Mucosa of descending colon (tissue), 3 donors: ENCODE measurements at regions not wholly inside any gene's neighbourhood (a gene's known extent, or its start where the extent isn't known, plus 50 kb on each side); places are given as distances from the start of the nearest gene placed in this dataset.

ENCODE experiments used
- ATAC-seq: fragments of 200-7000 bp; cut with Tn5 transposase; one replicate; pipeline ENCODE4 v1.9.1; 2020; ENCODE audit warnings: mild to moderate bottlenecking, moderate library complexity
- DNase-seq, 3 donors: peaks; one replicate each; pipeline ENCODE4 v3.0.0-alpha.2; 2020
- H3K36me3 ChIP-seq: fragments of 200-600 bp; one replicate; pipeline ENCODE4 v1.8.0; 2021; ENCODE audit warnings: low read depth, mild to moderate bottlenecking
- H3K4me1 ChIP-seq: fragments of 200-600 bp; one replicate; pipeline ENCODE4 v1.8.0; 2021; ENCODE audit warnings: low read depth, mild to moderate bottlenecking
- H3K4me3 ChIP-seq: fragments of 200-600 bp; one replicate; pipeline ENCODE4 v1.8.0; 2021; ENCODE audit warnings: mild to moderate bottlenecking
- H3K9me3 ChIP-seq: fragments of 200-600 bp; one replicate; pipeline ENCODE4 v1.8.0; 2021; ENCODE audit warnings: mild to moderate bottlenecking
- CTCF ChIP-seq: fragments of 200-600 bp; IDR thresholded peaks from one replicate; pipeline ENCODE4 v1.8.0; 2022; ENCODE audit warnings: antibody characterized with exemption, mild to moderate bottlenecking
- intact Hi-C, 2 donors: fragments of 100-400 bp; cut with DNase I in 1 of 2; cut with micrococcal nuclease in 1 of 2; formaldehyde crosslinking; loops; one replicate each; pipeline versions ENCODE4 v1.11.0 to v1.11.1; 2022; cut with DNase I, micrococcal nuclease
- donor health status: DM: no; HTN: no; CAD: no; lungs with moderate emphysema.
- donor health status: DM: no; HTN: no; CAD: no.
- donor health status: DM: no; HTN: yes; CAD: no.

- Histone ChIP-seq H3K4me3 (no peak overlapping the region), H3K9me3 (peaks cover 11% of the 10 kb centered on the region), H3K36me3 (no peaks in the 10 kb centered on the region), H3K4me1 (no peaks in the 10 kb centered on the region)
- ATAC-seq (no peak), DNase-seq (no peak)
- intact Hi-C loops = no loop called here
- no peak for TF ChIP-seq CTCF
Observed at GRCh38 chr2:89841476-89841840, 1150.0 kb downstream of the RPIA start.

DNA sequence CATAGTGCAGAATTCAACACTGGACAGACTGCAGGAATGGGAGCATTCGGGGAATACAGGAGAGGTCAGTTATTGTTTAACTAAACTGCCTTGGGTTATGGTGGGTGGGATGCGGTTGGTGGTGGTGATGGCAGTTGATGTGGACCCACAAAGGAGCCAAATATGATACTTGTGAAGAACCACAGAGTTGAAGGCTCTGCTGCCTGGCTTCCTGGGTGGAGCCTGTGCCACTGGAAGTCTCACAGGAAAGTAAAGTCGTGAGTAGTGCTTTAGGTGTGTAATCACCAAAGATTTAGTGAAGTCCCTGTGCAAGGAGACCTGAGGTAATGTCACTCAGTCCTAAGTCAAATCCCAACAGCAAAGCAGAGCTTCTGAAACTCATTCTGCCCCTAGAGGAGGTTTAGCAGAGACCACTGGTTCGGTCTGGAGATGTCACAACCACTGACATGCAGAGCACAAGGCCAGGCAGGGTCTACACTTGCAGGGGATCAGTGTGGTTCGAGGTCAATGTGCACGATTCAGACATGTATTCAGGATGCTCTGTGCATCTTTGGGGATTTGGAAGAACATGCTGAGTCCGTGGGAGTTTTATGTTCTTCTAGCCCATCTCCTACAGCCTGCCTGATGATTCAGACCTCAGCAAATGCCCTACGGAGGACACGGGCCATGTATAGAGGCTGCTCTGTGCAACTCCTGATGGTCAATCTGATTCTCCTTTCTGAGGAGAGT is 1150.9 kb downstream of the RPIA start:
- no peak for DNase-seq
- H3K4me1 ChIP-seq = no peaks in the 10 kb centered on the region
- no peak for TF ChIP-seq CTCF
- no peaks in the 10 kb centered on the region for H3K36me3 ChIP-seq
- H3K4me3 ChIP-seq = no peak overlapping the region
- intact Hi-C loops = no loop called here
- peaks cover 11% of the 10 kb centered on the region for H3K9me3 ChIP-seq
- no peak for ATAC-seq

DNA sequence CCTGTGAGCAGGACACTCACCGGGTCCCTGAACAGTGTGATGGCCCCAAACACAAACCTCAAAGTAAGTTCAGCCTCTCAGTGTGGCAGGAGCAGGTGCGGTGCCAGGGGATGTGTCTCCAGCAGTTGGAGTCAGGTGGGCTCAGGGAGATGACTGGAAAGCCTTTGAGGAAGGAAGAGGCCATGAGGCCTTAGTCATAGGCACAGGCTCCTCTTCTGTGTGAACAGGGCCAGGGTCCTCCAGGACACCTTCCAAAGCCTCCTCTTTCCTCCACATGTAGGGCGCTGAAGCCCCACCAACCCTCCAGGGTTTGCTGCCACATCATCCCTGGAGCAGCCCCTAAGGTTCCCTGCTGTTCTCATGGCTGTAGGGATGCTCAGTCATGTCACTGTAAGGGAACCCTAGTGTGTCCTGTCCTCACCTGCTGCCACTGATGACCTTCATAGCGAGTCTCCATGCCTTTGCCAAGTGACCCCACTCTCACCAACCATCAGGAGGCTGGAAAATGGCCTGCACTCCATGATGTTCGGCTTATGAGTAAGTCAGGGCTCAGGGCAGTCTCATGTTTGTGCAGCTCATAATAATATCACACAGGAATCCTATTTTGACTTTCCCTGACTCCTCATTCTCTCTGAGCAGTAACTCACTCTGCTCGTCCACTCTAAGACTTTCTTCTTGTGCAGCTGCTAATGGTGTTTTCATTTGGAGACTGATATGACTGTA is 1152.9 kb downstream of the RPIA start:
- TF ChIP-seq CTCF = no peak
- ATAC-seq (no peak), DNase-seq (no peak)
- Histone ChIP-seq H3K9me3 (peaks cover 11% of the 10 kb centered on the region), H3K4me1 (no peaks in the 10 kb centered on the region), H3K36me3 (no peaks in the 10 kb centered on the region), H3K4me3 (no peak overlapping the region)
- intact Hi-C loops = no loop called here

GRCh38 chr2:89845532-89845931 is 1154.1 kb downstream of the RPIA start:
- no peak for TF ChIP-seq CTCF
- H3K4me1 ChIP-seq = no peaks in the 10 kb centered on the region
- intact Hi-C loops = no loop called here

DNA sequence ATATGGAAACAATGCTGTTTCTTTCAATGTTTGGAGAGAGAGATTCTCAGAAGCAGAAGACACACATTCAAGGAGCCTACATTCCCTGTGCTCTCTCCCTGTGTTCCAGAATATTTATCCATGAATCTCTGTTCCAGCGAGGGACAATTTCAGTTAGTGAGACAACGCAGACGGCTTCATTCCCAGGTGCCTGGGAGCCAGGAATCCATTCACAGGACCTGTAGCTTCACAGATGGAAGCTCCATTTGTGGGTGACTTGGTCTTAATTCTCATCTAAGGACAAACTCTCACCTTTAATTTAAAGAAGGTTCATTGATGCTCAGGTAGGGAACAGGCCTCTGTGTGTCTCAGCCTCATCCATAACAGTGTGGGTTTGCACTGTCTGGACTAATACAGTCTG is 1156.6 kb downstream of the RPIA start:
- ATAC-seq = no peak
- Histone ChIP-seq H3K9me3 (no peaks in the 10 kb centered on the region), H3K4me3 (no peak overlapping the region), H3K36me3 (no peaks in the 10 kb centered on the region), H3K4me1 (no peaks in the 10 kb centered on the region)
- TF ChIP-seq CTCF = no peak
- no peak for DNase-seq
- intact Hi-C loops = no loop called here

More at GRCh38 chr2:89845532-89845931, 1154.1 kb downstream of the RPIA start:
- Histone ChIP-seq H3K36me3 (no peaks in the 10 kb centered on the region), H3K9me3 (peaks cover 10% of the 10 kb centered on the region), H3K4me3 (no peak overlapping the region)
- no peak for DNase-seq
- no peak for ATAC-seq
